ENCODE measurements at regions not wholly inside any gene's neighbourhood (a gene's known extent, or its start where the extent isn't known, plus 50 kb on each side); places are given as distances from the start of the nearest gene placed in this dataset.

GRCh38 chr10:42113158-42113450 is 525.3 kb downstream of the ZNF33B start:
- Histone ChIP-seq H3K36me3 (ENCODE audit: insufficient read depth, low read length) (no peaks in the 10 kb centered on the region), H3K79me2 (ENCODE audit: insufficient read depth, low read length) (no peaks in the 10 kb centered on the region), H3K27me3 (ENCODE audit: insufficient read depth, low read length) (no peaks in the 10 kb centered on the region), H3K27ac (ENCODE audit: low read depth, low read length, poor library complexity, severe bottlenecking) (no peak overlapping the region), H3K4me1 (ENCODE audit: insufficient read depth, low read length, severe bottlenecking) (no peaks in the 10 kb centered on the region), H3K9me3 (ENCODE audit: low read length) (no peaks in the 10 kb centered on the region), H3K4me2 (ENCODE audit: low read length) (no peak overlapping the region), H3K9me2 (ENCODE audit: low read depth, low read length) (no peaks in the 10 kb centered on the region), H3F3A (ENCODE audit: insufficient read depth, low read length) (no peaks in the 10 kb centered on the region), H3K4me3 (ENCODE audit: low read depth, low read length, poor library complexity, severe bottlenecking) (no peak overlapping the region), H4K20me1 (ENCODE audit: insufficient read depth, low read length) (no peaks in the 10 kb centered on the region), H3K9ac (ENCODE audit: low read length) (no peak overlapping the region), H2AFZ (ENCODE audit: low read length) (no peak overlapping the region)
- TF ChIP-seq EZH2 (IDR thresholded peaks at IDR 0.05; ENCODE audit: borderline replicate concordance, low read length) = no peak
- no peak for TF ChIP-seq CTCF (IDR thresholded peaks at IDR 0.05; ENCODE audit: low read length)

GRCh38 chr10:42112331-42113157 is 525.8 kb downstream of the ZNF33B start:
- Histone ChIP-seq H3K79me2 (ENCODE audit: insufficient read depth, low read length) (no peaks in the 10 kb centered on the region), H3K9me2 (ENCODE audit: low read depth, low read length) (no peaks in the 10 kb centered on the region), H3K4me3 (ENCODE audit: low read depth, low read length, poor library complexity, severe bottlenecking) (no peak overlapping the region), H3K27ac (ENCODE audit: low read depth, low read length, poor library complexity, severe bottlenecking) (no peak overlapping the region), H3K27me3 (ENCODE audit: insufficient read depth, low read length) (no peaks in the 10 kb centered on the region), H3K4me1 (ENCODE audit: insufficient read depth, low read length, severe bottlenecking) (no peaks in the 10 kb centered on the region), H3F3A (ENCODE audit: insufficient read depth, low read length) (no peaks in the 10 kb centered on the region), H3K9me3 (ENCODE audit: low read length) (no peaks in the 10 kb centered on the region), H3K36me3 (ENCODE audit: insufficient read depth, low read length) (no peaks in the 10 kb centered on the region), H4K20me1 (ENCODE audit: insufficient read depth, low read length) (no peaks in the 10 kb centered on the region), H3K4me2 (ENCODE audit: low read length) (no peak overlapping the region), H2AFZ (ENCODE audit: low read length) (no peak overlapping the region), H3K9ac (ENCODE audit: low read length) (no peak overlapping the region)
- TF ChIP-seq EZH2 (IDR thresholded peaks at IDR 0.05; ENCODE audit: borderline replicate concordance, low read length) = no peak
- TF ChIP-seq CTCF (IDR thresholded peaks at IDR 0.05; ENCODE audit: low read length) = no peak

GRCh38 chr10:42111661-42112330 is 526.6 kb downstream of the ZNF33B start:
- Histone ChIP-seq H3K4me3 (ENCODE audit: low read depth, low read length, poor library complexity, severe bottlenecking) (no peak overlapping the region), H2AFZ (ENCODE audit: low read length) (no peak overlapping the region), H3K9ac (ENCODE audit: low read length) (no peak overlapping the region), H3K36me3 (ENCODE audit: insufficient read depth, low read length) (no peaks in the 10 kb centered on the region), H3K9me2 (ENCODE audit: low read depth, low read length) (no peaks in the 10 kb centered on the region), H3K9me3 (ENCODE audit: low read length) (no peaks in the 10 kb centered on the region), H3K4me2 (ENCODE audit: low read length) (no peak overlapping the region), H3F3A (ENCODE audit: insufficient read depth, low read length) (no peaks in the 10 kb centered on the region), H4K20me1 (ENCODE audit: insufficient read depth, low read length) (no peaks in the 10 kb centered on the region), H3K79me2 (ENCODE audit: insufficient read depth, low read length) (no peaks in the 10 kb centered on the region), H3K4me1 (ENCODE audit: insufficient read depth, low read length, severe bottlenecking) (no peaks in the 10 kb centered on the region), H3K27ac (ENCODE audit: low read depth, low read length, poor library complexity, severe bottlenecking) (no peak overlapping the region), H3K27me3 (ENCODE audit: insufficient read depth, low read length) (no peaks in the 10 kb centered on the region)
- TF ChIP-seq EZH2 (IDR thresholded peaks at IDR 0.05; ENCODE audit: borderline replicate concordance, low read length) (no peak), CTCF (IDR thresholded peaks at IDR 0.05; ENCODE audit: low read length) (no peak)

Data from OCI-LY1 (cell line).